ENCODE measurements at regions not wholly inside any gene's neighbourhood (a gene's known extent, or its start where the extent isn't known, plus 50 kb on each side); places are given as distances from the start of the nearest gene placed in this dataset.

DNA sequence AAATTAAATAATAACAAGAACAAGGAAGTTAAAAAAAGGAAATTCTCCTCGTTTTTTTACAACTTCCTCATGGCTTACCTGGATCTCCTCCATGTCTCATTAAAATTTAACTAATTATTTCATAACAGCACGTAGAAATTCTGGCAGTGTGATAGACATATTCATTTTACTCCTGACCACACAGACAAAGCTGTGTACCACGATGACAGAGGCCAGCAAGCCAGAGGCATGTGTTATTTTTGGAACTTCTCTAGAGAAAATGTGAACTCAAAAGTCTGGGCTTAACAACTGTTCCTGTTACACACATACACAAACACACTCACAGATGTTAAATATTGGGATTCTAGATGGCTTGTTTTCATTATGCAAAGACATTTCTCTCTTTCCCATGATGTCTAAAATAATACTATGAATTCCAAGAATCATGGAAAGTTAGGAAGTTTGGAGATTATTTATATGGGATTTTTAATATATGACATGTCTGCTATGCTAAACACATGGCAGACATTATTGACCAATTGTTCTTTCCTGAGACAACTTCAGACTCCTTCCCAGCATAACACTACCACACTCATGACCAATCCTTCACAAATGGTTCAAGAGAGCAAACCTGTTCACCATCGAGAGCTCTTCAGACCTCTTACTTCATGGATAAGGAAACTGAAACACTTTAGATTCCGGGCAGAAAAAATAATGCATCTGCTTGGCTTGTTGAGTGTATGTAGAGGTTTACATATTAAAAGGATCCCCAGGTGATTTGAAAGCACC lies 158.7 kb downstream of the DACT1 start:
- no peak for ATAC-seq (ENCODE audit: low read depth)
- Mint-ChIP-seq H3K9me3 (ENCODE audit: insufficient read depth) (no peaks in the 10 kb centered on the region), H3K4me1 (peaks cover 3% of the 10 kb centered on the region), H3K27ac (no peak overlapping the region), H3K27me3 (peaks cover 4% of the 10 kb centered on the region), H3K4me3 (no peak overlapping the region)
- H3K4me3 ChIP-seq (ENCODE audit: control extremely low read depth in 1 of 5, extremely low read depth in 1 of 5, insufficient read depth in 1 of 5, low read depth in 2 of 5, low read length in 4 of 5) = no peak overlapping the region
- no peaks in the 10 kb centered on the region for H3K36me3 ChIP-seq (replicated peaks in 1 of 2; ENCODE audit: control extremely low read depth in 1 of 2, control insufficient read depth in 1 of 2, extremely low read depth in 1 of 2, insufficient read depth in 2 of 2, low read length in 1 of 2)
- no peaks in the 10 kb centered on the region for H3K79me2 ChIP-seq (ENCODE audit: control insufficient read depth, insufficient read depth, low read length)
- no peak overlapping the region for H3K27ac ChIP-seq (ENCODE audit: low read length in 2 of 2)
- no peak for TF ChIP-seq EZH2 (IDR thresholded peaks at IDR 0.05; ENCODE audit: borderline replicate concordance, insufficient read depth, low read depth, low read length, poor library complexity, severe bottlenecking)
- TF ChIP-seq, protein P1, sequence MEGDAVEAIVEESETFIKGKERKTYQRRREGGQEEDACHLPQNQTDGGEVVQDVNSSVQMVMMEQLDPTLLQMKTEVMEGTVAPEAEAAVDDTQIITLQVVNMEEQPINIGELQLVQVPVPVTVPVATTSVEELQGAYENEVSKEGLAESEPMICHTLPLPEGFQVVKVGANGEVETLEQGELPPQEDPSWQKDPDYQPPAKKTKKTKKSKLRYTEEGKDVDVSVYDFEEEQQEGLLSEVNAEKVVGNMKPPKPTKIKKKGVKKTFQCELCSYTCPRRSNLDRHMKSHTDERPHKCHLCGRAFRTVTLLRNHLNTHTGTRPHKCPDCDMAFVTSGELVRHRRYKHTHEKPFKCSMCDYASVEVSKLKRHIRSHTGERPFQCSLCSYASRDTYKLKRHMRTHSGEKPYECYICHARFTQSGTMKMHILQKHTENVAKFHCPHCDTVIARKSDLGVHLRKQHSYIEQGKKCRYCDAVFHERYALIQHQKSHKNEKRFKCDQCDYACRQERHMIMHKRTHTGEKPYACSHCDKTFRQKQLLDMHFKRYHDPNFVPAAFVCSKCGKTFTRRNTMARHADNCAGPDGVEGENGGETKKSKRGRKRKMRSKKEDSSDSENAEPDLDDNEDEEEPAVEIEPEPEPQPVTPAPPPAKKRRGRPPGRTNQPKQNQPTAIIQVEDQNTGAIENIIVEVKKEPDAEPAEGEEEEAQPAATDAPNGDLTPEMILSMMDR (IDR thresholded peaks at IDR 0.05) = no peak
- ChIA-PET POLR2A (no interaction called here), CTCF (no interaction called here)
- no peaks in the 10 kb centered on the region for H3K4me1 ChIP-seq (ENCODE audit: control insufficient read depth in 2 of 2, insufficient read depth in 2 of 2, low read length in 2 of 2)
- no peaks in the 10 kb centered on the region for H4K20me1 ChIP-seq (ENCODE audit: control insufficient read depth, insufficient read depth, low read length, poor library complexity, severe bottlenecking)
- WGBS (ENCODE audit: insufficient coverage) = no CpG with 5 or more reads among the region's 5 CpGs
- H3K27me3 ChIP-seq (replicated peaks in 1 of 4; ENCODE audit: control extremely low read depth in 1 of 4, control insufficient read depth in 3 of 4, insufficient read depth in 4 of 4, low read length in 3 of 4) = peaks cover 0 to 4% (median 1%) of the 10 kb centered on the region in 4 experiments
- H3K9me3 ChIP-seq (ENCODE audit: control extremely low read depth in 1 of 3, control insufficient read depth in 2 of 3, insufficient read depth in 1 of 3, low read length in 2 of 3) = no peaks in the 10 kb centered on the region
- no peak overlapping the region for H2AFZ ChIP-seq (ENCODE audit: insufficient read depth, low read depth, low read length, poor library complexity, severe bottlenecking)
- intact Hi-C loops (cut with micrococcal nuclease) = no loop called here
- no peak overlapping the region for H3K9ac ChIP-seq (ENCODE audit: low read length)
- DNase-seq = no peak
- no peak overlapping the region for H3K4me2 ChIP-seq (replicated peaks; ENCODE audit: low read depth, low read length, poor library complexity, severe bottlenecking)

DNA sequence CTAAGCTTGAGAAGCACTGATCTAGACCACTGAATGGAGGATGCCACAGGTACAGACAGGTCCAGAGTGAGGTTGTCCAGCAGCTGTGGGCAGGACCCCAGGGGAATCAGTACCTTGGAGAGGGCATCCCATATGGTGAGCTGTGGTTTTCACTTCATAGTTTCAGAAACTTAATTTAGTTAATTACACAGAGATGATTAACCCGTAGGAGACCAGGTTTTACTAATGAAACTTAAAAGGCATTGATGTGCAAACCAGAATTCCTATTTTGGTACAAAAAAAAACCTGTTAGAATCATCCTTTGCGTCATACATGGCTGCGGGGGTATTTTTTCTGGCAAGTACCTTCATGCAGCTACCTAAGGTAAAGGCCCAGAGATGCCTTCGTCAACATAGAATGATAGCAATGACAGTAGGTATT lies 159.3 kb downstream of the DACT1 start:
- POLR2A ChIA-PET = no interaction called here
- no peak overlapping the region for H3K4me3 ChIP-seq (ENCODE audit: control extremely low read depth in 1 of 5, extremely low read depth in 1 of 5, insufficient read depth in 1 of 5, low read depth in 2 of 5, low read length in 4 of 5)
- intact Hi-C loops (cut with micrococcal nuclease) = no loop called here
- 59% methylated on average over 2 of the region's 4 CpGs for WGBS (ENCODE audit: insufficient coverage)
- no peaks in the 10 kb centered on the region for H3K4me1 ChIP-seq (ENCODE audit: control insufficient read depth in 2 of 2, insufficient read depth in 2 of 2, low read length in 2 of 2)
- no peak overlapping the region for H3K27ac ChIP-seq (ENCODE audit: low read length in 2 of 2)
- peaks cover 3% of the 10 kb centered on the region for H3K4me1 Mint-ChIP-seq
- H3K27me3 ChIP-seq (replicated peaks in 1 of 4; ENCODE audit: control extremely low read depth in 1 of 4, control insufficient read depth in 3 of 4, insufficient read depth in 4 of 4, low read length in 3 of 4) = peaks cover 0 to 4% (median 1%) of the 10 kb centered on the region in 4 experiments
- CTCF ChIA-PET = no interaction called here
- H3K4me2 ChIP-seq (replicated peaks; ENCODE audit: low read depth, low read length, poor library complexity, severe bottlenecking) = no peak overlapping the region
- no peak for TF ChIP-seq EZH2 (IDR thresholded peaks at IDR 0.05; ENCODE audit: borderline replicate concordance, insufficient read depth, low read depth, low read length, poor library complexity, severe bottlenecking)
- TF ChIP-seq, protein P1 (IDR thresholded peaks at IDR 0.05) = no peak
- H3K36me3 ChIP-seq (replicated peaks in 1 of 2; ENCODE audit: control extremely low read depth in 1 of 2, control insufficient read depth in 1 of 2, extremely low read depth in 1 of 2, insufficient read depth in 2 of 2, low read length in 1 of 2) = no peaks in the 10 kb centered on the region
- H3K9me3 Mint-ChIP-seq (ENCODE audit: insufficient read depth) = no peaks in the 10 kb centered on the region
- H3K27me3 Mint-ChIP-seq = peaks cover 4% of the 10 kb centered on the region
- H3K4me3 Mint-ChIP-seq = no peak overlapping the region
- no peak for ATAC-seq (ENCODE audit: low read depth)
- no peak overlapping the region for H2AFZ ChIP-seq (ENCODE audit: insufficient read depth, low read depth, low read length, poor library complexity, severe bottlenecking)
- H3K79me2 ChIP-seq (ENCODE audit: control insufficient read depth, insufficient read depth, low read length) = no peaks in the 10 kb centered on the region
- DNase-seq = no peak
- no peak overlapping the region for H3K27ac Mint-ChIP-seq
- H4K20me1 ChIP-seq (ENCODE audit: control insufficient read depth, insufficient read depth, low read length, poor library complexity, severe bottlenecking) = no peaks in the 10 kb centered on the region
- no peak overlapping the region for H3K9ac ChIP-seq (ENCODE audit: low read length)
- no peaks in the 10 kb centered on the region for H3K9me3 ChIP-seq (ENCODE audit: control extremely low read depth in 1 of 3, control insufficient read depth in 2 of 3, insufficient read depth in 1 of 3, low read length in 2 of 3)

All from B cell (primary cell).